GM23338 (cell line): ENCODE measurements at regions not wholly inside any gene's neighbourhood (a gene's known extent, or its start where the extent isn't known, plus 50 kb on each side); places are given as distances from the start of the nearest gene placed in this dataset.

Source experiments
- ATAC-seq: fragments of 200-7000 bp; cut with Tn5 transposase; 3 replicates; pipeline ENCODE4 v1.9.1; 2020
- DNase-seq: peaks from one replicate; pipeline ENCODE4 v3.0.0-alpha.2; 2015; ENCODE audit warnings: low spot score
- H2AFZ ChIP-seq: fragments of 200-600 bp; sonication (generic); 2 replicates; pipeline ENCODE4 v1.8.0; 2016; ENCODE audit warnings: antibody characterized with exemption, mild to moderate bottlenecking, moderate library complexity
- H3F3A ChIP-seq: fragments of 200-600 bp; sonication (generic); replicated peaks from 2 replicates; pipeline ENCODE4 v1.8.0; 2017; ENCODE audit warnings: antibody characterized with exemption, mixed run types, low read depth
- H3K27ac ChIP-seq: fragments of 200-600 bp; sonication (generic); 2 replicates; pipeline ENCODE4 v1.6.1; 2016; ENCODE audit warnings: low read depth
- H3K27me3 ChIP-seq: fragments of 200-600 bp; sonication (generic); 2 replicates; pipeline ENCODE4 v1.8.0; 2016; ENCODE audit warnings: mild to moderate bottlenecking, mixed run types, moderate library complexity; ENCODE audit not compliant: insufficient read depth
- H3K36me3 ChIP-seq: fragments of 200-600 bp; sonication (generic); 2 replicates; pipeline ENCODE4 v1.8.0; 2016; ENCODE audit warnings: mild to moderate bottlenecking; ENCODE audit not compliant: insufficient read depth
- H3K4me1 ChIP-seq: fragments of 200-600 bp; sonication (generic); 2 replicates; pipeline ENCODE4 v1.8.0; 2016; ENCODE audit warnings: mild to moderate bottlenecking, moderate library complexity; ENCODE audit not compliant: insufficient read depth
- H3K4me2 ChIP-seq: fragments of 200-600 bp; sonication (generic); 2 replicates; pipeline ENCODE4 v1.7.1; 2017; ENCODE audit warnings: mixed run types
- H3K4me3 ChIP-seq: fragments of 200-600 bp; sonication (generic); 2 replicates; pipeline ENCODE4 v1.6.1; 2016; ENCODE audit warnings: mixed run types
- H3K79me2 ChIP-seq: fragments of 200-600 bp; sonication (generic); replicated peaks from 2 replicates; pipeline ENCODE4 v1.8.0; 2017; ENCODE audit warnings: mild to moderate bottlenecking; ENCODE audit not compliant: insufficient read depth
- H3K9me2 ChIP-seq: fragments of 200-600 bp; sonication (generic); 2 replicates; pipeline ENCODE4 v1.8.0; 2017; ENCODE audit not compliant: insufficient read depth
- H4K20me1 ChIP-seq: fragments of 200-600 bp; sonication (generic); replicated peaks from 2 replicates; pipeline ENCODE4 v1.8.0; 2017; ENCODE audit warnings: mild to moderate bottlenecking; ENCODE audit not compliant: insufficient read depth
- H3K27ac Mint-ChIP-seq: 2 replicates; pipeline ENCODE4 v1.8.0; 2020; ENCODE audit warnings: inconsistent platforms, mild to moderate bottlenecking, moderate library complexity, mixed read lengths
- H3K27me3 Mint-ChIP-seq: 3 replicates; pipeline ENCODE4 v1.8.0; 2022; ENCODE audit warnings: low read depth, mild to moderate bottlenecking, moderate library complexity, mixed read lengths, inconsistent platforms; ENCODE audit not compliant: insufficient read depth, poor library complexity
- H3K36me3 Mint-ChIP-seq: 3 replicates; pipeline ENCODE4 v1.8.0; 2021; ENCODE audit warnings: low read depth, mild to moderate bottlenecking, inconsistent platforms, moderate library complexity, mixed read lengths
- H3K4me1 Mint-ChIP-seq: 3 replicates; pipeline ENCODE4 v1.8.0; 2020; ENCODE audit warnings: mild to moderate bottlenecking, inconsistent platforms, mixed read lengths
- H3K4me3 Mint-ChIP-seq: 3 replicates; pipeline ENCODE4 v1.8.0; 2021; ENCODE audit warnings: moderate library complexity, mild to moderate bottlenecking, inconsistent platforms, mixed read lengths
- H3K9me3 Mint-ChIP-seq: 3 replicates; pipeline ENCODE4 v1.8.0; 2020; ENCODE audit warnings: moderate library complexity, mild to moderate bottlenecking, inconsistent platforms, mixed read lengths
- NANOG ChIP-seq: IDR thresholded peaks from 2 replicates; pipeline ENCODE4 v1.6.1; 2016; ENCODE audit warnings: antibody characterized with exemption, borderline replicate concordance
- REST ChIP-seq: IDR thresholded peaks from one replicate; pipeline ENCODE4 v1.6.1; 2018; ENCODE audit warnings: antibody characterized with exemption; ENCODE audit not compliant: unreplicated experiment
- ZNF331 ChIP-seq: fragments of 250-450 bp; sonication (Bioruptor Pico); IDR thresholded peaks from 2 replicates; pipeline ENCODE4 v1.5.0; 2020; ENCODE audit warnings: low read depth, mild to moderate bottlenecking, moderate library complexity
- ZNF462 ChIP-seq: fragments of 250-450 bp; sonication (Bioruptor Pico); IDR thresholded peaks from 2 replicates; pipeline ENCODE4 v1.5.0; 2020; ENCODE audit warnings: mild to moderate bottlenecking, moderate library complexity

GRCh38 chr18:8504424-8504823 lies 104.8 kb upstream of the RAB12 start (continued):
- TF ChIP-seq ZNF462 (CRISPR knock-in tag), result no peak

GRCh38 chr18:8504880-8505435 lies 104.3 kb upstream of the RAB12 start:
- no peaks in the 10 kb centered on the region for H3K9me3 Mint-ChIP-seq
- no peaks in the 10 kb centered on the region for H3F3A ChIP-seq
- TF ChIP-seq NANOG, result no peak
- no peak for TF ChIP-seq REST
- no peak for TF ChIP-seq ZNF331 (CRISPR knock-in tag)
- no peaks in the 10 kb centered on the region for H3K27me3 Mint-ChIP-seq
- H3K79me2 ChIP-seq, result no peaks in the 10 kb centered on the region
- no peaks in the 10 kb centered on the region for H3K27me3 ChIP-seq
- no peaks in the 10 kb centered on the region for H3K36me3 ChIP-seq
- H3K4me3 ChIP-seq, result no peak overlapping the region
- no peak overlapping the region for H3K4me2 ChIP-seq
- H3K4me3 Mint-ChIP-seq, result no peak overlapping the region
- DNase-seq, result no peak
- H3K27ac ChIP-seq, result no peak overlapping the region
- H3K36me3 Mint-ChIP-seq, result no peaks in the 10 kb centered on the region
- 0 out of 3 replicates have a peak, but pooled peaks cover 2% of the 10 kb centered on the region for H3K4me1 Mint-ChIP-seq
- no peaks in the 10 kb centered on the region for H4K20me1 ChIP-seq
- 0 out of 2 replicates have a peak, but pooled peaks cover 5% of the 10 kb centered on the region for H3K9me2 ChIP-seq
- no peak overlapping the region for H2AFZ ChIP-seq
- ATAC-seq, result no peak
- H3K4me1 ChIP-seq, result no peaks in the 10 kb centered on the region
- H3K27ac Mint-ChIP-seq, result no peak overlapping the region
